Ovary (tissue), 3 donors: ENCODE measurements at regions not wholly inside any gene's neighbourhood (a gene's known extent, or its start where the extent isn't known, plus 50 kb on each side); places are given as distances from the start of the nearest gene placed in this dataset.

ENCODE experiments used
- POLR2A ChIP-seq: fragments of 450-650 bp; IDR thresholded peaks from one replicate; pipeline ENCODE4 v1.6.1; 2017; ENCODE audit warnings: antibody characterized with exemption, mild to moderate bottlenecking, moderate library complexity
- TF ChIP-seq, protein P1 (sequence below), 3 donors: fragments of 450-650 bp in 2 of 3; fragments of 200-600 bp in 1 of 3; IDR thresholded peaks; one replicate each; pipeline versions ENCODE4 v1.5.1 to v1.8.0; 2016 to 2022; ENCODE audit warnings: antibody characterized with exemption in 3 of 3, mild to moderate bottlenecking in 1 of 3
- donor health status: DM: no; HTN: no; CAD: no.

DNA sequence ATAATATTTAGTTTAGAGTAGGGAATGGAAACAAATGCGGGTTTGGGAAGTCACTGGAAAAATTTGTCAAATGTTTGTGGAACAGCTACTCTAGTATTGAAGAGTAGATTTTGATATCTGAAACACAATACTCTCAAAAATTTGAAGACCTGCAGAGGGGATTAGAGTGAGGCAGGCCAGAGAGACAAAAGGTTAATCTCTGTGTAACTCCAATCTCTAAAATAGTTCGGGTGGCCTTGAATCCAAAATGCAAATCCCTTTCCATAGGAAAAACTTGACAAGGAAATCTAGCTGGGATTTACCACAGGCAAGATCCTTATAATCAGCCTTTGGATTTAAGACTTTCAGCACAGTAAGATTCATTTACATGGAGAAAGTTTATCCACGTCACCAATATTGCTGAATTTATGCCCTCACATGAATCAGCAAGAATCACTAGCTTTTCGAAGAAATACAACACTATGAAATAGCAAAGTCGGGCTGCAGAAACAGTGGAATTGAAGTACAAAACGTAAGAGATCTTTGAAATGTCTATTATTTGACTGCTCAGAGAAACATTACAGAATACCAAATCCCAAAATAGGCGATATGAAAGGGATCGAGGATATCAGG, 423.7 kb upstream of the ZNF804A start:
- TF ChIP-seq, protein P1, sequence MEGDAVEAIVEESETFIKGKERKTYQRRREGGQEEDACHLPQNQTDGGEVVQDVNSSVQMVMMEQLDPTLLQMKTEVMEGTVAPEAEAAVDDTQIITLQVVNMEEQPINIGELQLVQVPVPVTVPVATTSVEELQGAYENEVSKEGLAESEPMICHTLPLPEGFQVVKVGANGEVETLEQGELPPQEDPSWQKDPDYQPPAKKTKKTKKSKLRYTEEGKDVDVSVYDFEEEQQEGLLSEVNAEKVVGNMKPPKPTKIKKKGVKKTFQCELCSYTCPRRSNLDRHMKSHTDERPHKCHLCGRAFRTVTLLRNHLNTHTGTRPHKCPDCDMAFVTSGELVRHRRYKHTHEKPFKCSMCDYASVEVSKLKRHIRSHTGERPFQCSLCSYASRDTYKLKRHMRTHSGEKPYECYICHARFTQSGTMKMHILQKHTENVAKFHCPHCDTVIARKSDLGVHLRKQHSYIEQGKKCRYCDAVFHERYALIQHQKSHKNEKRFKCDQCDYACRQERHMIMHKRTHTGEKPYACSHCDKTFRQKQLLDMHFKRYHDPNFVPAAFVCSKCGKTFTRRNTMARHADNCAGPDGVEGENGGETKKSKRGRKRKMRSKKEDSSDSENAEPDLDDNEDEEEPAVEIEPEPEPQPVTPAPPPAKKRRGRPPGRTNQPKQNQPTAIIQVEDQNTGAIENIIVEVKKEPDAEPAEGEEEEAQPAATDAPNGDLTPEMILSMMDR (IDR thresholded peaks at IDR 0.05) = no peak
- TF ChIP-seq POLR2A = no peak
